Kasumi-1 (cell line): ENCODE measurements at regions not wholly inside any gene's neighbourhood (a gene's known extent, or its start where the extent isn't known, plus 50 kb on each side); places are given as distances from the start of the nearest gene placed in this dataset.
"Not testable (repeated sequence)": the region's sequence is repeated elsewhere in the genome, so short reads cannot be mapped to it uniquely, and the experiment has no call there.

Source experiments
- DNase-seq, 2 experiments: peaks; one replicate each; lab custom pipeline; 2025; lab: John Stamatoyannopoulos, UW

- DNase-seq: no peak
Measured at GRCh38 chrX:47776292-47777006, 60.3 kb upstream of the ZNF81 start.

- DNase-seq: no peak
Measured at GRCh38 chrX:47772764-47773163, 63.9 kb upstream of the ZNF81 start.

GRCh38 chrX:47771473-47771872, 65.2 kb upstream of the ZNF81 start:
- no peak for DNase-seq

- DNase-seq: not testable (repeated sequence)
Measured at GRCh38 chrX:47762826-47763225, 73.9 kb upstream of the ZNF81 start.

DNA sequence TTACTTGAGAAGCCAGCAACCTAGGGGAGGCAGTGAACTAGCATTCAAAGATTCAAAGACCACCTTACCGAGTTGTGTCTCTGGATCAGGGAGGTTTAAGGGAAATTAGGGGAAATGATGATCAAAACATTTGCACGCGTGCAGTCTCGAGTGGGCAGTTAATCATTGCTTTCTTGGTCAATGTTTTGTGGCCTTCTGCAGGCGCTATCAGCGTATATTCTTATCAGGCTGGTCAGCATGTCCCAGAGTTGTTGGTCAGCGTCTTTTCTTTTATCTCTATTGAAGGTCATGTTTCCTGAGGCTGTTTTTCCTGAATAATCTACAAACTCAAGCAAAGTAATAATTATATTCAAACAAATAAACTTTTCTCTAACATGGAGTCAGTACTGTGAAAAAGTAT, 84.0 kb upstream of the ZNF81 start:
- DNase-seq: no peak

- peak in 1 of 2 experiments; percentile 1 for DNase-seq
Measured at GRCh38 chrX:47751670-47752069, 85.0 kb upstream of the ZNF81 start.

GRCh38 chrX:47749185-47749967, 87.3 kb upstream of the ZNF81 start:
- DNase-seq: no peak

- no peak for DNase-seq
Measured at GRCh38 chrX:47748576-47748975, 88.1 kb upstream of the ZNF81 start.

DNA sequence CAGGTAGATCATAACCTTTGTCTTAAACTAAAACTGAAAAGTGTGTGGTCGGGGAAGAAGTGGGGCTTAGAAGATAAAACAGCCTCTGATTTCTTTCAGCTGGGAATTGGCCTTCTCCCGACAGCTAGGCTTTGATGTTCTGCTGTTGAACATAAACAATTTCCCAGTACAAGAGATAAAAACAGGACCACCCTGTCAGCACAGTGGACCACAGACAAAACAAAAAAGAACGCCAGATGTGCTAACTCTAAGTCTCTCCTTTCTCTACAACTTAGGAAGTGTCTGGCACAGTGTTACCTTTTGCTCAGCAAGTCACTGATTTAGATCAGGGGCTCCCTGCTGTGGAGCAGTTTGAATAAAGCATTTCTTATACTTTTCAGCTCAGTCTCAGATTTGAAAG, 87.5 kb upstream of the UXT start:
- DNase-seq: no peak

GRCh38 chrX:47745416-47745815, 86.4 kb upstream of the UXT start:
- DNase-seq: no peak

DNA sequence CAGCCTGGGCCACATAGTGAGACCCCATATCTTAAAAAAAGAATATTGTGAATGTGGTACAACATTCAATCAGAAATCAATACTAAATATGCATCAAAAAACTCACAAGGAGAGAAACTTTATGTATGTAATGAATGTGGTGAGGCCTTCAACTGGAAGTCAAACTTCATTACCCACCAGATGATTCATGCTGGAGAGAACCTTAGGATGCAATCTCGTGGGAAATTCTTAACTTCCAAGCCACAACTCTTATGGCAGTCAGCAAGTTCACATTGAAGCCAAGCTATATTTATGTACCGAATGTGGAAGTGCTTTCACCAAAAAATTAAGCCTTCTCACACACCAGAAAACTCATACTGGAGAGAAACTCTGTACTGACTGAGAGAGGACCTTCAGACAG, 84.5 kb upstream of the UXT start:
- no peak for DNase-seq

GRCh38 chrX:47738870-47739269, 79.9 kb upstream of the UXT start:
- not testable (repeated sequence) for DNase-seq

GRCh38 chrX:47723689-47724088, 64.7 kb upstream of the UXT start:
- DNase-seq: no peak

GRCh38 chrX:47723083-47723482, 64.1 kb upstream of the UXT start:
- DNase-seq: no peak

- DNase-seq: no peak
Measured at GRCh38 chrX:47722260-47722659, 63.3 kb upstream of the UXT start.

GRCh38 chrX:47715078-47715477, 56.1 kb upstream of the UXT start:
- not testable (repeated sequence) for DNase-seq

GRCh38 chrX:47712675-47713074, 53.7 kb upstream of the UXT start:
- DNase-seq: not testable (repeated sequence)

- no peak for DNase-seq
Measured at GRCh38 chrX:47710252-47710651, 51.3 kb upstream of the UXT start.
